SK-N-SH treated with all-trans-retinoic acid at 6 μM for 48 hours (cell line): ENCODE measurements at regions not wholly inside any gene's neighbourhood (a gene's known extent, or its start where the extent isn't known, plus 50 kb on each side); places are given as distances from the start of the nearest gene placed in this dataset.

ENCODE experiments used
- ATAC-seq: fragments of 200-7000 bp; cut with Tn5 transposase; 3 replicates; pipeline ENCODE4 v1.9.1; 2020; ENCODE audit warnings: mild to moderate bottlenecking, moderate library complexity
- ARNTL ChIP-seq: fragments of 450-650 bp; formaldehyde crosslinking; IDR thresholded peaks from 2 replicates; pipeline ENCODE4 v1.5.0; 2020; ENCODE audit warnings: low read depth, mild to moderate bottlenecking, moderate library complexity, borderline replicate concordance
- BACH2 ChIP-seq: fragments of 250-450 bp; sonication (Bioruptor Pico); IDR thresholded peaks from 2 replicates; pipeline ENCODE4 v1.9.0; 2021; ENCODE audit warnings: mild to moderate bottlenecking, borderline replicate concordance
- CREB5 ChIP-seq: fragments of 250-450 bp; sonication (Bioruptor Pico); IDR thresholded peaks from 2 replicates; pipeline ENCODE4 v1.5.1; 2020; ENCODE audit warnings: low read depth, mild to moderate bottlenecking, moderate library complexity
- CSRNP3 ChIP-seq: fragments of 250-450 bp; sonication (Bioruptor Pico); IDR thresholded peaks from 2 replicates; pipeline ENCODE4 v1.5.1; 2021; ENCODE audit warnings: mild to moderate bottlenecking, moderate library complexity
- ESRRG ChIP-seq: fragments of 250-450 bp; sonication (Bioruptor Pico); IDR thresholded peaks from 2 replicates; pipeline ENCODE4 v1.6.1; 2021; ENCODE audit warnings: mild to moderate bottlenecking
- ISL1 ChIP-seq: fragments of 250-450 bp; sonication (Bioruptor Pico); IDR thresholded peaks from 2 replicates; pipeline ENCODE4 v2.1.2; 2022; ENCODE audit warnings: mild to moderate bottlenecking, moderate library complexity
- OSR1 ChIP-seq: fragments of 250-450 bp; sonication (Bioruptor Pico); IDR thresholded peaks from 2 replicates; pipeline ENCODE4 v1.8.0; 2022; ENCODE audit warnings: moderate library complexity, mild to moderate bottlenecking, inconsistent platforms
- PATZ1 ChIP-seq: fragments of 250-450 bp; sonication (Bioruptor Pico); IDR thresholded peaks from 2 replicates; pipeline ENCODE4 v1.8.0; 2020; ENCODE audit warnings: mild to moderate bottlenecking, moderate library complexity, borderline replicate concordance
- POU6F1 ChIP-seq: fragments of 250-450 bp; sonication (Bioruptor Pico); IDR thresholded peaks from 2 replicates; pipeline ENCODE4 v1.8.0; 2021; ENCODE audit warnings: low read depth, mild to moderate bottlenecking, moderate library complexity, borderline replicate concordance
- PPARA ChIP-seq: fragments of 250-450 bp; sonication (Bioruptor Pico); IDR thresholded peaks from 2 replicates; pipeline ENCODE4 v1.5.0; 2020; ENCODE audit warnings: mild to moderate bottlenecking, borderline replicate concordance
- RARB ChIP-seq: fragments of 250-450 bp; sonication (Bioruptor Pico); IDR thresholded peaks from 2 replicates; pipeline ENCODE4 v1.8.0; 2021; ENCODE audit warnings: mild to moderate bottlenecking, moderate library complexity
- SNAI2 ChIP-seq: fragments of 250-450 bp; sonication (Bioruptor Pico); IDR thresholded peaks from 2 replicates; pipeline ENCODE4 v1.5.0; 2020; ENCODE audit warnings: mild to moderate bottlenecking, moderate library complexity
- TCF4 ChIP-seq: fragments of 250-450 bp; sonication (Bioruptor Pico); IDR thresholded peaks from 2 replicates; pipeline ENCODE4 v1.8.0; 2021; ENCODE audit warnings: mild to moderate bottlenecking, moderate library complexity, borderline replicate concordance
- TOX ChIP-seq: fragments of 250-450 bp; sonication (Bioruptor Pico); IDR thresholded peaks from 2 replicates; pipeline ENCODE4 v1.8.0; 2021; ENCODE audit warnings: mild to moderate bottlenecking, moderate library complexity, borderline replicate concordance
- ZC3H10 ChIP-seq: fragments of 250-450 bp; sonication (Bioruptor Pico); IDR thresholded peaks from 2 replicates; pipeline ENCODE4 v1.5.1; 2021; ENCODE audit warnings: mild to moderate bottlenecking, moderate library complexity
- ZFP3 ChIP-seq: fragments of 250-450 bp; sonication (Bioruptor Pico); IDR thresholded peaks from 2 replicates; pipeline ENCODE4 v1.5.0; 2020; ENCODE audit warnings: mild to moderate bottlenecking, moderate library complexity
- ZFP30 ChIP-seq: fragments of 450-650 bp; formaldehyde crosslinking; IDR thresholded peaks from 2 replicates; pipeline ENCODE4 v1.5.0; 2022; ENCODE audit warnings: mild to moderate bottlenecking, moderate library complexity
- ZNF565 ChIP-seq: fragments of 450-650 bp; formaldehyde crosslinking; conservative IDR thresholded peaks from 2 replicates; pipeline ENCODE4 v1.5.0; 2020; ENCODE audit warnings: low read depth, mild to moderate bottlenecking, moderate library complexity
- ZNF70 ChIP-seq: fragments of 450-650 bp; formaldehyde crosslinking; IDR thresholded peaks from 2 replicates; pipeline ENCODE4 v1.5.0; 2020; ENCODE audit warnings: mild to moderate bottlenecking, moderate library complexity
- ZNF8 ChIP-seq: fragments of 450-650 bp; formaldehyde crosslinking; IDR thresholded peaks from 2 replicates; pipeline ENCODE4 v1.5.0; 2020; ENCODE audit warnings: mild to moderate bottlenecking, moderate library complexity

- no peak for TF ChIP-seq RARB
- TF ChIP-seq SNAI2 (CRISPR knock-in tag): no peak
- TF ChIP-seq TOX (CRISPR knock-in tag): no peak
- TF ChIP-seq ZNF8: no peak
- TF ChIP-seq CREB5 (CRISPR knock-in tag): no peak
- no peak for TF ChIP-seq PPARA (CRISPR knock-in tag)
- no peak for ATAC-seq
These were observed 275.1 kb downstream of the NPHP4 start for GRCh38 chr1:5717031-5717682.

GRCh38 chr1:5716126-5716525, 276.1 kb downstream of the NPHP4 start:
- TF ChIP-seq ZC3H10 (CRISPR knock-in tag) (no peak), POU6F1 (CRISPR knock-in tag) (no peak), ESRRG (no peak), SNAI2 (CRISPR knock-in tag) (no peak), TCF4 (no peak), PPARA (CRISPR knock-in tag) (no peak), ZNF565 (no peak), ZFP3 (CRISPR knock-in tag) (no peak)
- ATAC-seq: no peak

- TF ChIP-seq ZNF70 (CRISPR knock-in tag) (no peak), OSR1 (CRISPR knock-in tag) (no peak), PPARA (CRISPR knock-in tag) (no peak), TOX (CRISPR knock-in tag) (no peak)
- no peak for ATAC-seq
These were observed 278.9 kb downstream of the NPHP4 start for GRCh38 chr1:5713101-5714010.

GRCh38 chr1:5711956-5712645, 280.1 kb downstream of the NPHP4 start:
- ATAC-seq: no peak
- TF ChIP-seq CSRNP3 (CRISPR knock-in tag) (no peak), ZFP3 (CRISPR knock-in tag) (no peak), PPARA (CRISPR knock-in tag) (no peak), PATZ1 (CRISPR knock-in tag) (no peak), BACH2 (CRISPR knock-in tag) (no peak), ZFP30 (CRISPR knock-in tag) (no peak), ARNTL (CRISPR knock-in tag) (no peak), TOX (CRISPR knock-in tag) (no peak), ISL1 (CRISPR knock-in tag) (no peak), ZNF70 (CRISPR knock-in tag) (no peak), CREB5 (CRISPR knock-in tag) (no peak), RARB (no peak), TCF4 (no peak), ZNF8 (no peak), POU6F1 (CRISPR knock-in tag) (no peak), SNAI2 (CRISPR knock-in tag) (no peak)
